SKM-1 (cell line): ENCODE measurements at regions not wholly inside any gene's neighbourhood (a gene's known extent, or its start where the extent isn't known, plus 50 kb on each side); places are given as distances from the start of the nearest gene placed in this dataset.
"Not testable (repeated sequence)": the region's sequence is repeated elsewhere in the genome, so short reads cannot be mapped to it uniquely, and the experiment has no call there.

Experiments used
- DNase-seq: peaks from one replicate; lab custom pipeline; 2025; ENCODE audit not compliant: unreplicated experiment; lab: John Stamatoyannopoulos, UW

DNA sequence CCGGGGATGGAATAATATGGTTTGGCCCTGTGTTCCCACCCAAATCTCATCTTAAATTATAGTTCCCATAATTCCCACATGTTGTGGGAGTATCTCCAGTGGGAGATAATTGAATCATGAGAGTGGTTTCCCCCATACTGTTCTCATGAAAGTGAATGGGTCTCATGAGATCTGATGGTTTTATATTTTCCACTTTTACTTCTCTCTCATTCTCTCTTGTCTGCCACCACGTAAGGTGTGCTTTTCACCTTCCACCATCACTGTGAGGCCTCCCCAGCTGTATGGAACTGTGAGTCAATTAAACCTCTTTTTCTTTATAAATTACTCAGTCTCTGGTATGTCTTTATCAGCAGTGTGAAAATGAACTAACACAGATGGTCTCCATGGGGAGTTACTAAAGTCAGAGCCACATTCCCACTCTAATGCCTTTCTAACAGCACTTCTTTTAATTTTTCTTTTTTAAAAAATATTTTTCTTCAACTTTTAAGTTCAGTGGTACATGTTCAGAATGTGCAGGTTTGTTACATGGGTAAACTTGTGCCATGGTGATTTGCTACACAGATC lies 306.6 kb downstream of the DTHD1 start:
- DNase-seq = no peak

DNA sequence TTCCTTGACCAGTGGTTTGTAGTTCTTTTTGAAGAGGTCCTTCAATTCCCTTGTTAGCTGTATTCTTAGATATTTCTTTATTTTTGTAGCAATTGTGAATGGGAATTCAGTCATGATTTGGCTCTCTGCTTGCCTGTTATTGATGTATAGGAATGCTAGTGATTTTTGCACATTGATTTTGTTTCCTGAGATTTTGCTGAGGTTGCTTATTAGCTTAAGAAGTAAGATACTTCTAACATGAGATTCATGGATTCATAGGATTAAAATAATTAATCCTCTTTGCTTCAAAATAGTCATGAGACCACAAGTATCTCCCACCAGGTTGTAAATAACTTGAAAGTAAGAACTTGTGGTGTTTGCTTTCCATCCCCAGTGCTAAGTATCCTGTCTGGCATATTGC lies 308.9 kb downstream of the DTHD1 start:
- DNase-seq = no peak

DNA sequence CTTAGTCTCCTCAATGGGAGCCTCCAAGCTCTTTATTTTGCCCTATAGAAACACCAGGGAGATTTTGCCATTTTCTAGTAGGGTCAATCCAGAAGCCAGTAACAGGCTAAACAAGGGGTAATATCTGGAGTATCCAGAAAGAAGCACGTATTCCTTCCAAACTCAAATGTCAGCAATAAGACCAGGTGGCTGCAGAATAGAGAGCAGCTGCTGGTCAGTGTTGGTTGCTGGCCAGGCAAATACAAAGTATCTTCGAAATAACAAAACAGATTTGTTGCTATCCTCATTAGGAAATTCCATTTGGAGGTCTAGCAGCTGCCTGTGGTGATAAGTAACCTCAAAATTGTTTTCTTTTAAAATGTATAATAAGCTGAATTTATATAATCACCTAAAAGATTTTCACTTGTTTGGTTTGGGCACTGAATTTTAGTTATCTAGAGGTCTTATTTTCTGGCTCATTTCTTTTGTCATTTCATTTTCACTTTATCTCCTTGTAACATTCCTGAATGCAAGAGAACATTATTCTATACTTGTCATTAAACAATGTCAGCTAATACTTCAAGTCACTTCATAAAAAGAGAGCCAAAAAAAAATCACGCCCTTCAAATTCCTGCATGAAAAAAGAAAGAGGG lies 320.6 kb downstream of the DTHD1 start:
- no peak for DNase-seq

DNA sequence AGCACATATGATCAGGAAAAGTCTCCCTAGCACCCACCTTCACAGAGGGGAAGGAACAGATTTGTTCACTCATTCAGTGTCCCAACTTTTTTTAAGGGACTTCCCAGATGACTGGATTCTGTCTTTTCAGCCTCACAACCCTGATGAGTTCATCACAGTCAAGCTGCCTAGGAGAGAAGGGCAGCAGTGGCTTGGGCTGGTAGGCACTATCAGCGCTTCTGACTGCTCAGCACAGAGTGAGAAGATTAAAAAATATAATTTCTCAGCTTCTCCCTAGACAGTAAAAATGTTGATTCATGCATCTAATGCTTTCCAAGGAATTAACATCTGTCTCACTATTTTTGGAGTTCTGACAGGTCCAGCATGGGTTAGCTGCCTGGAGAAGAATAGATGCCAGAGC lies 328.2 kb downstream of the DTHD1 start:
- no peak for DNase-seq

DNA sequence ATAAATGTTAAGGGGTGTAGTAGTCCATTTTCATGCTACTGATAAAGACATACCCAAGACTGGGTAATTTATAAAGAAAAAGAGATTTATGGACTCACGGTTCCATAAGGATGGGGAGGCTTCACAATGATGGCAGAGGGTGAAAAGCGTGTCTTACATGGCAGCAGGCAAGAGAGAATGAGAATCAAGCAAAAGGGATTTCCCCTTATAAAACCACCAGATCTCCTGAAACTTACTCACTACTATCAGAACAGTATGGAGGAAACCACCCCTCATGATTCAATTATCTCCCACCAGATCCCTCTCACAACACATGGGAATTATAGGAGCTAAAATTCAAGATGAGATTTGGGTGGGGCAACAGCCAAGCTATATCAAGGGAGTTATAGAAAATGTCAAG lies 329.2 kb downstream of the DTHD1 start:
- DNase-seq = no peak

- DNase-seq = not testable (repeated sequence)
Observed at GRCh38 chr4:36613142-36613541, 331.7 kb downstream of the DTHD1 start.

DNA sequence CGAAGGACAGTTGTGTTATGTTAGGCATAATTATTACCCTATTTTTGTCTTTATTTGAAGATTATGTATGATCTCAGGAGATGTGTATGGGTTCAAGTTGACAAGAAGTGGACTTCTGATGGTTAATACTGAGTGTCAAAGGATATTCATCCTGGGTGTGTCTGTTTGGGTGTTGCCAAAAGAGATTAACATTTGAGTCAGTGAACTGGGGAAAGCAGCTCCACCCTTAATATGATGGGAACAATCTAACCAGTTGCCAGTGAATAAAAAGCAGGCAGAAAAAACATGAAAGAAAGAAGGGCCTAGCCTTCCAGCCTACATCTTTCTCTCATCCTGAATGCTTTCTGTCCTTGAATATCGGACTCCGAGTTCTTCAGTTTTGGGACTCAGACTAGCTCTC lies 332.6 kb downstream of the DTHD1 start:
- DNase-seq = no peak

GRCh38 chr4:36618102-36618501 lies 336.7 kb downstream of the DTHD1 start:
- DNase-seq = no peak

DNA sequence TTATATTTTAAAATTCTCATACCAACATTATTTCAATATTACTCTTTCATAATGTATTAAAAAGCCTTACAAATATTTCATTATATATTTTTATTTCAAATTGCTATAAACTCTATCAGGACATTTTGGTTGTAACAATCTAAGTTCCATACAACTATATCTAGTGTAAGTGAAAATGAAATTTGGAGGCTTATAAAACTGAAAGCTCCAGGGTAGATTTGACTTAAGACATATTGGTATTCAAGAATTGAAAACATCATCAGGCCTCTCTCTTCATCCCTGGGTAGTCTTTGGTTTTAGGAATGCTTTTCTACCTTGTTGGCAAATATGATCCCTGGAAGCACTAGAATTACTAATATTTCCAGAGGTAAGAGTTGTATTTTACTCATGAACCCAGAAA lies 342.6 kb downstream of the DTHD1 start:
- no peak for DNase-seq

GRCh38 chr4:36638273-36638811 lies 356.9 kb downstream of the DTHD1 start:
- DNase-seq = no peak

DNA sequence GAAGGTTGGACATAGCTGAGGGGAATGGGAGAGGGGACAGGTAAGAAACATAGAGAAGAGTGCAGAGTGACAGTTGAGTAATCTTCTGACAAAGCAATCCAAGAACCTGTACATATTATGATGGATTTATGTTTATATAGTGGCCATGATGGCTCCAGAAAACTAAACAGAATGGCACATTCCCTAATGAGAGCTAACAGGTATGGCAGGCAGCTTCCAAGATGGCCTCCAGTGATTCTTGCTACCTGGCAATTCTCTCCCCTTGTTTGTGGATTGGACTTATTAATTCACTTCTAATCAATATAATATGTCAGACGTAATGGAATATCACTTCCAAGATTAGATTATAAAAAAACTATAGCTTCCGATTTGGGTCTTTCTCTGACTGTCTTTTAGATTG lies 359.5 kb downstream of the DTHD1 start:
- no peak for DNase-seq

DNA sequence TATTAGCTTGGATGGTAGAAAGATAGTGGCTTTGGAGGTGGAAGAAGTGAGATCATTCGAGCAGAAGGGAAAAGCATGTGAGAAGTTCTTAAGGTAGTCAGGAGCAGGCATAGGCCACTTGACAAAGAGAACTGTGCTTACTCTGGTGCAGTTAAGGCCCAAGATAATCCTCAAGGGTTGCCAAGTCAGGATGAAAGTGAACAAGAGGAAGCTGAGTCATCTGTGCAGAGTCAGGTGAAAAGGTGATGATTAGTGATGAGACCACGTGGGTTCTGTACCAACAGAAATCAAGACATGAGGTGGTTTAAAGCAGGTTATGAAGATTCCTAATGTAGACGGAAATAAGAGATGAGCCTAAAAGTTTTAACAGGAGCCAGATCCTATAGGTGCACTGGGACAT lies 369.8 kb downstream of the DTHD1 start:
- DNase-seq = no peak

- no peak for DNase-seq
Observed at GRCh38 chr4:36652857-36653256, 371.4 kb downstream of the DTHD1 start.

GRCh38 chr4:36665985-36666527 lies 384.6 kb downstream of the DTHD1 start:
- no peak for DNase-seq

DNA sequence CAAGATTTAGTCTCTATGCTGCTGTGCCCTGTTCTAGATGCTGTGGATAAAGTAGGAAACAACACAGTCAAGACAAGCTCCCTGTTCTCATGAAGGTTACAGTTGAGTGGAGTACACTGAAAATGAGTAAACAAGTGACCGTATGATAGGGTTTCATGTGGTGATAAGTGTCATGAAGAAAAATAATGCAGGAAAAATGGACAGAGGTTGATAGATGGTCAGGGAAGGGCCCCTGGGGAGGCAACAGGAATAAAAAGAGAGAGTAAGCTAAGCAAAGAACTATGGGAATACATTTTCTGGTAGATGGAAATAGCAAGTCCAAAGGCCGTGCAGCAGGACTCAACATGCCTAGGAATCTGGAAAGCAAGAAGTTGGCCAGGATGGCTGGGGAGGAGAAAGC lies 394.0 kb downstream of the DTHD1 start:
- no peak for DNase-seq

DNA sequence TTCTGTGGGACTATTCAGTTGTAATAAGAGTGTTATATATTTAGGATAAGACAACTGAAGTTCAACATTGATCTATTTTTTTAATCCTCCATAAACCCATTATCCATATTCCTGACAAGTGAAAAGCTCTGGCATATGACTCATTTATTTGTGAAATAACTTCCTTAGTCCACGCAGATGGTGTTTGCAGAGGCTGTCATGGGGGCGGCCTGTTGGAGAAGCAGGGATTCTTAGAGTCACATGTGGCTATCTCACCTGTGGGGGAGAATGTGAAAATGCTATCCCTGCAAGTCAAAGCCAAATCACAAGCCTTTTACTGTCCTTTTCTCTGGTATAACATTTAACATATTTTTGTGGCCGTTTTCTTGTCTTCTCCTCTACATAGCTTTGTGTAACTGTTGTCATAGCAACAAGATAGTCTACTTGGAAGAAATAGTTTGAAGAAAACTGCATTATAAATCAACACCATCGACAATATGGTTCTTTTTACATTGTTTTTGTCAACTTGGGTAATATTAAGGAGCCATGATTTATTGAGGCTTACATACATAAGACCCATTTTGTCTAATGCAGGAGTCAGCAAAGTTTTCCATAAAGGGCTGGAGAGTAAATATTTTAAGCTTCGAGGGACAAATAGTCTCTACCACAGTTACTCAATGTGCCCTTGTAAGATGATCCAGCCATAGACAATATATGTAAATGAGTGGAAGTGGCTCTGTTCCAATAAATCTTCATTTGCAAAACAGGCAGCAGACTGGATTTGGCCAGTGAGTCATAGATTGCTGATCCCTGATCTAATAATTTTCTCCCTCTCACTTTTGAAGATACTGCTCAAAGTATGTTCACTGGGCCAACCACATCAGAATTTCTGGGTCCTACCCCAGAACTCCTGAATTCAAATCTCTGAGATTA lies 395.0 kb downstream of the DTHD1 start:
- DNase-seq = no peak

GRCh38 chr4:36677112-36677511 lies 395.7 kb downstream of the DTHD1 start:
- DNase-seq = no peak

GRCh38 chr4:36677874-36678273 lies 396.5 kb downstream of the DTHD1 start:
- DNase-seq = no peak

GRCh38 chr4:36687681-36688080 lies 406.3 kb downstream of the DTHD1 start:
- DNase-seq = no peak

DNA sequence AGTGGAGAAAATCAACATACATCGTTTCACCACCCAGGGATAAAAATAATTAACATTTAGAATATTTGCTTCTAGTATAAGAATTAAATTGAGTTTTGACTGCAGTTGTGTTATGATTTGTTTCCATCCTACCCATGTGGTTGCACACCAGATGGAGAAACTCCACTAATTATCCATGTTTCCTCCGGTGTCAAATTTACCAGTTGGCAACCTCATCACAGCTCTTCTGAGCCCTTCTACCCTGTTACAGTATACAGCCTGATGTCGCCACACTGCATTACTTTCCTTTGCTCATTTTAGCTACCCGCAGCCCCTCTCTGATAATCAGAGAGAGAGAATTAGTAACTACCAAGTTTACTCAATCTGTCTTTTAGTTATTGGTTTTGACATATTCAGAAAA lies 411.2 kb downstream of the DTHD1 start:
- no peak for DNase-seq

DNA sequence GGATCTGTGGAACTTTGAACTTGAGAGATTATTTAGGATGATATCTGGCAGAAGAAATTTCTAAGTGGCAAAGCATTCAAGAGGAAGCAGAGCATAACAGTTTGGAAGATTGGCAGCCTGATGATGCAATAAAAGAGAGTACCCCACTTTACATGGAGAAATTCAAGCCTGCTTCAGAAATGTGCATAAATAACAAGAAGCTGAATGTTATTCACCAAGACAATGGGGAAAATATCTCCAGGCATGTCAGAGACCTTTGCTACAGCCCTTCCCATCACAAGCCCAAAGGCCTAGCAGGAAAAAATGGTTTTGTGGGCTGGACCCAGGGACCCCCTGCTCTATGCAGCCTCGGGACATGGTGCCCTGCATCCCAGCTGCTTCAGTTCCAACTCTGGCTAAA lies 420.8 kb downstream of the DTHD1 start:
- DNase-seq = no peak

GRCh38 chr4:36704289-36704688 lies 422.9 kb downstream of the DTHD1 start:
- DNase-seq = no peak
